ENCODE measurements at regions not wholly inside any gene's neighbourhood (a gene's known extent, or its start where the extent isn't known, plus 50 kb on each side); places are given as distances from the start of the nearest gene placed in this dataset.

GRCh38 chr18:51260118-51260517, 62.6 kb upstream of the MEX3C start:
- no peak for TF ChIP-seq POLR2A (IDR thresholded peaks at IDR 0.05)
- no peak for TF ChIP-seq CTCF (IDR thresholded peaks at IDR 0.05)

Measured in vagina (tissue), 2 donors.